ENCODE measurements at regions not wholly inside any gene's neighbourhood (a gene's known extent, or its start where the extent isn't known, plus 50 kb on each side); places are given as distances from the start of the nearest gene placed in this dataset.

- Histone ChIP-seq H4K20me1 (replicated peaks in 1 of 2; ENCODE audit: control insufficient read depth in 1 of 2, insufficient read depth in 2 of 2, low read length in 2 of 2) (no peaks in the 10 kb centered on the region), H3K18ac (ENCODE audit: extremely low read depth, low read length) (no peak overlapping the region), H3K9me3 (ENCODE audit: insufficient read depth in 2 of 2, low read depth in 1 of 2, low read length in 1 of 2) (peaks cover 0 to under 1% of the 10 kb centered on the region in 2 experiments; a peak in 2 of 4 replicates), H3K14ac (ENCODE audit: insufficient read length) (no peak overlapping the region), H3K4me3 (ENCODE audit: extremely low read depth in 1 of 4, insufficient read depth in 2 of 4, low read depth in 3 of 4, low read length in 4 of 4) (no peak overlapping the region), H3K36me3 (ENCODE audit: control insufficient read depth in 2 of 4, insufficient read depth in 4 of 4, low read length in 3 of 4) (no peaks in the 10 kb centered on the region; a peak in 1 of 8 replicates), H3K27ac (ENCODE audit: low read depth, low read length) (no peak overlapping the region), H4K5ac (ENCODE audit: insufficient read length, low read depth, low read length) (no peak overlapping the region), H3K23ac (ENCODE audit: insufficient read length) (no peak overlapping the region), H3K9ac (replicated peaks in 1 of 4; ENCODE audit: extremely low read depth in 1 of 4, low read depth in 3 of 4, low read length in 3 of 4) (no peak overlapping the region), H2AFZ (ENCODE audit: low read length) (no peak overlapping the region), H4K8ac (ENCODE audit: extremely low read depth, insufficient read depth, low read length) (no peak overlapping the region), H2BK120ac (replicated peaks; ENCODE audit: low read depth, low read length) (no peak overlapping the region), H2AK5ac (ENCODE audit: low read depth, low read length) (no peak overlapping the region), H3K4me2 (ENCODE audit: insufficient read depth in 1 of 2, low read depth in 2 of 2, low read length in 2 of 2) (no peak overlapping the region), H3K79me1 (ENCODE audit: low read depth, low read length) (no peaks in the 10 kb centered on the region), H3K4ac (replicated peaks; ENCODE audit: insufficient read length, low read depth, low read length) (peak overlapping the region; percentile 83), H4K91ac (replicated peaks; ENCODE audit: insufficient read length, low read length) (no peak overlapping the region), H2BK15ac (ENCODE audit: low read length) (no peak overlapping the region), H3K56ac (replicated peaks; ENCODE audit: insufficient read length, low read depth, low read length) (no peak overlapping the region), H3K79me2 (ENCODE audit: control insufficient read depth in 1 of 2, insufficient read depth in 2 of 2, low read length in 2 of 2) (no peaks in the 10 kb centered on the region), H2BK12ac (ENCODE audit: low read depth, low read length) (peak overlapping the region; percentile 56; the same call in 1 of the 2 replicates), H3K23me2 (ENCODE audit: low read depth, low read length) (no peaks in the 10 kb centered on the region), H3K4me1 (replicated peaks in 1 of 4; ENCODE audit: control insufficient read depth in 3 of 4, insufficient read depth in 4 of 4, low read length in 3 of 4) (peaks cover 0 to 3% (median 0%) of the 10 kb centered on the region in 4 experiments; a peak in 1 of 7 replicates), H2BK20ac (ENCODE audit: low read length) (0 out of 2 replicates have a peak overlapping the region, but pooled peaks have one; percentile 43), H2BK5ac (ENCODE audit: low read depth, low read length) (no peak overlapping the region), H3K27me3 (replicated peaks in 1 of 4; ENCODE audit: control insufficient read depth in 3 of 4, extremely low read depth in 1 of 4, insufficient read depth in 3 of 4, low read length in 3 of 4) (no peaks in the 10 kb centered on the region)
- WGBS, 2 experiments (ENCODE audit: extremely low coverage in 1 of 2, insufficient coverage in 1 of 2, insufficient read length in 1 of 2, insufficient replicate concordance in 2 of 2, low coverage in 1 of 2, low lambda C conversion rate in 2 of 2, missing lambda C conversion rate in 1 of 2) = 86% methylated on average over 2 of the region's 2 CpGs; no CpG with 5 or more reads in 1 of the 2 experiments
- FAIRE-seq (no peak), DNase-seq (ENCODE audit: low read depth in 1 of 2, low spot score in 2 of 2) (no peak)
- POLR2A ChIA-PET (ENCODE audit: partially characterized antibody) = no interaction called here
- CTCF ChIA-PET (ENCODE audit: partially characterized antibody) = no interaction called here
- TF ChIP-seq CREB1 (IDR thresholded peaks at IDR 0.05) (no peak), E2F6 (IDR thresholded peaks at IDR 0.05) (no peak), JUN (IDR thresholded peaks at IDR 0.05; ENCODE audit: low read depth, low read length) (no peak), USF2 (IDR thresholded peaks at IDR 0.05; ENCODE audit: low read length) (no peak), EGR1 (IDR thresholded peaks at IDR 0.05; ENCODE audit: borderline replicate concordance, low read depth, low read length) (no peak), ATF3 (IDR thresholded peaks at IDR 0.05; ENCODE audit: insufficient read depth, low read depth, low read length) (no peak), SP1 (IDR thresholded peaks at IDR 0.05; ENCODE audit: low read depth, low read length) (no peak), KDM5A (IDR thresholded peaks at IDR 0.05; ENCODE audit: low read length) (no peak), RAD21 (IDR thresholded peaks at IDR 0.05 in 1 of 2, conservative IDR thresholded peaks at IDR 0.05 in 1 of 2; ENCODE audit: low read depth in 2 of 2, low read length in 2 of 2) (no peak), SP2 (IDR thresholded peaks at IDR 0.05; ENCODE audit: low read length) (no peak), CBX8 (IDR thresholded peaks at IDR 0.05; ENCODE audit: borderline replicate concordance, low read depth, low read length) (no peak), SIRT6 (IDR thresholded peaks at IDR 0.05; ENCODE audit: low read length) (no peak)
Observed at GRCh38 chr5:124516567-124516966, 229.9 kb downstream of the ZNF608 start.

All from H1 (cell line).